MM.1S (cell line): ENCODE measurements at regions not wholly inside any gene's neighbourhood (a gene's known extent, or its start where the extent isn't known, plus 50 kb on each side); places are given as distances from the start of the nearest gene placed in this dataset.

Experiments
- DNase-seq: peaks from one replicate; pipeline ENCODE4 v3.0.0-alpha.2; 2015
- H2AFZ ChIP-seq: fragments of 300-600 bp; sonication (generic); 2 replicates; pipeline ENCODE4 v1.6.0; 2016; ENCODE audit warnings: antibody characterized with exemption, low read length
- H3F3A ChIP-seq: fragments of 300-600 bp; sonication (generic); 2 replicates; pipeline ENCODE4 v1.6.1; 2016; ENCODE audit warnings: mild to moderate bottlenecking, antibody characterized with exemption, low read length, moderate library complexity, mixed read lengths; ENCODE audit not compliant: insufficient read depth
- H3K27ac ChIP-seq: fragments of 300-600 bp; sonication (generic); 2 replicates; pipeline ENCODE4 v1.5.1; 2016; ENCODE audit warnings: mild to moderate bottlenecking, low read length
- H3K27me3 ChIP-seq: fragments of 300-600 bp; sonication (generic); replicated peaks from 2 replicates; pipeline ENCODE4 v1.6.0; 2016; ENCODE audit warnings: low read length; ENCODE audit not compliant: insufficient read depth
- H3K36me3 ChIP-seq: fragments of 300-600 bp; sonication (generic); replicated peaks from 2 replicates; pipeline ENCODE4 v1.6.1; 2016; ENCODE audit warnings: mild to moderate bottlenecking, low read length, mixed read lengths; ENCODE audit not compliant: insufficient read depth
- H3K4me1 ChIP-seq: fragments of 300-600 bp; sonication (generic); 2 replicates; pipeline ENCODE4 v1.6.1; 2016; ENCODE audit warnings: low read length, mixed read lengths
- H3K4me2 ChIP-seq: fragments of 300-600 bp; sonication (generic); 2 replicates; pipeline ENCODE4 v1.6.0; 2016; ENCODE audit warnings: low read depth, low read length
- H3K4me3 ChIP-seq: fragments of 300-600 bp; sonication (generic); 2 replicates; pipeline ENCODE4 v1.5.1; 2016; ENCODE audit warnings: low read length, mixed read lengths
- H3K79me2 ChIP-seq: fragments of 300-600 bp; sonication (generic); 2 replicates; pipeline ENCODE4 v1.6.1; 2016; ENCODE audit warnings: mixed run types, low read length, mixed read lengths
- H3K9ac ChIP-seq: fragments of 300-600 bp; sonication (generic); 2 replicates; pipeline ENCODE4 v1.6.1; 2016; ENCODE audit warnings: low read length, mixed read lengths
- H3K9me2 ChIP-seq: fragments of 300-600 bp; sonication (generic); replicated peaks from 2 replicates; pipeline ENCODE4 v1.6.1; 2016; ENCODE audit warnings: mild to moderate bottlenecking, low read length, mixed read lengths; ENCODE audit not compliant: insufficient read depth
- H3K9me3 ChIP-seq: fragments of 300-600 bp; sonication (generic); replicated peaks from 2 replicates; pipeline ENCODE4 v1.6.1; 2016; ENCODE audit warnings: mild to moderate bottlenecking, low read length, mixed read lengths; ENCODE audit not compliant: insufficient read depth
- H4K20me1 ChIP-seq: fragments of 300-600 bp; sonication (generic); 2 replicates; pipeline ENCODE4 v1.6.1; 2016; ENCODE audit warnings: mild to moderate bottlenecking, low read length, moderate library complexity, mixed read lengths; ENCODE audit not compliant: insufficient read depth
- CTCF ChIP-seq: fragments of 300-600 bp; sonication (generic); IDR thresholded peaks from 2 replicates; pipeline ENCODE4 v1.5.1; 2016; ENCODE audit warnings: antibody characterized with exemption, low read length, mixed read lengths
- EZH2 ChIP-seq: fragments of 300-600 bp; sonication (generic); optimal IDR thresholded peaks from 2 replicates; pipeline ENCODE3; 2017; ENCODE audit warnings: low read depth, mild to moderate bottlenecking, antibody characterized with exemption, low read length, mixed read lengths
- EZH2phosphoT487 ChIP-seq: fragments of 300-600 bp; sonication (generic); IDR thresholded peaks from 2 replicates; pipeline ENCODE4 v1.6.1; 2018; ENCODE audit warnings: antibody characterized with exemption, low read length

DNA sequence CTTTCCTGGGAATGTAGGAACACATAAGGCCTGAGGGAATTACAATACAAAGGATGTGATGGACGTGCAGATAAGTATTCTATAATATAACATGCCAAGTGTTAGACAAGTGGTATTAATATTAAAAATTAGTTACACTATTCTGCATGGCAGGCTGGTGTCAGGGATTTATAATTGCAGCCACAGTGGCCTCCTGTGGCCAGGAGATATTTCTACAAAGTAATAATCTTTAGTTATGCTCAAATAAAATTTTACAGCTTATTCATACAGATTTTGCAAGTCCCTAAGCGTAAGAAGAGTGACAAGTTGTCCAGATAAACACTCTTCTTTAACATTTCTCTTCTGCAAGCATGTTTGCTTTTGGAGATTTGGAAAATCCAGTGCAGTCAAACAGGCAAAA lies 90.4 kb upstream of the CBLN2 start:
- Histone ChIP-seq H3K27ac (no peak overlapping the region), H3K9me3 (no peaks in the 10 kb centered on the region), H3K9ac (no peak overlapping the region), H2AFZ (no peak overlapping the region), H3K79me2 (no peaks in the 10 kb centered on the region), H3F3A (no peaks in the 10 kb centered on the region), H3K4me3 (no peak overlapping the region), H3K9me2 (no peaks in the 10 kb centered on the region), H4K20me1 (no peaks in the 10 kb centered on the region), H3K4me2 (no peak overlapping the region), H3K27me3 (no peaks in the 10 kb centered on the region), H3K36me3 (no peaks in the 10 kb centered on the region), H3K4me1 (no peaks in the 10 kb centered on the region)
- DNase-seq, result no peak
- TF ChIP-seq EZH2phosphoT487 (no peak), EZH2 (no peak), CTCF (no peak)

- no peaks in the 10 kb centered on the region for H3K4me1 ChIP-seq
- H3K4me2 ChIP-seq, result no peak overlapping the region
- no peak overlapping the region for H3K4me3 ChIP-seq
- H2AFZ ChIP-seq, result no peak overlapping the region
- no peaks in the 10 kb centered on the region for H3K9me3 ChIP-seq
- no peaks in the 10 kb centered on the region for H3K27me3 ChIP-seq
- no peak overlapping the region for H3K27ac ChIP-seq
- no peak for DNase-seq
- H4K20me1 ChIP-seq, result no peaks in the 10 kb centered on the region
- H3K9ac ChIP-seq, result no peak overlapping the region
- no peaks in the 10 kb centered on the region for H3K9me2 ChIP-seq
- H3K79me2 ChIP-seq, result no peaks in the 10 kb centered on the region
- H3F3A ChIP-seq, result no peaks in the 10 kb centered on the region
- TF ChIP-seq CTCF, result no peak
- no peak for TF ChIP-seq EZH2
- TF ChIP-seq EZH2phosphoT487, result no peak
- H3K36me3 ChIP-seq, result no peaks in the 10 kb centered on the region
Observed at GRCh38 chr18:72630991-72631390, 86.8 kb upstream of the CBLN2 start.

DNA sequence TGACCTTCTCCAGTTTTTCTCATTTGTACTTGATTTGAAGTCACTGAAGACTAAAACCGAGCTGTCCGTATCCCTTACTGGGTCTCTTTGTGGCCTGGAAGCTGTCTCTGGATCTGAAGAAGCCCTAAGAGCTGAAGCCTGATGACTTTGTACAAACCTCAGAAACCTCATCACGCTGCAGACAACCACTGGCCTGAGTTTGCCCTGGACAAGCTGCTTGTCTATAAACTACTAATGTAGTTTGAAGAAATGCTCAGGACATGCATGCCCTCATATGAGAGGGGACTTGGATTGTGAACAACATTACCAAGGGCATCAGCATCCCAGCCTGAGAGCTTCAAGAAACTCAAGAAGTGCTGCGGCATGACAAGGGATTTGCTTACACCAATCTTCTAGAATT lies 79.3 kb upstream of the CBLN2 start:
- Histone ChIP-seq H3K4me2 (no peak overlapping the region), H3F3A (no peaks in the 10 kb centered on the region), H2AFZ (no peak overlapping the region), H3K79me2 (no peaks in the 10 kb centered on the region), H3K4me1 (no peaks in the 10 kb centered on the region), H3K27ac (no peak overlapping the region), H3K9ac (no peak overlapping the region), H3K9me3 (no peaks in the 10 kb centered on the region), H3K4me3 (no peak overlapping the region), H3K9me2 (no peaks in the 10 kb centered on the region), H3K36me3 (no peaks in the 10 kb centered on the region), H3K27me3 (no peaks in the 10 kb centered on the region), H4K20me1 (no peaks in the 10 kb centered on the region)
- TF ChIP-seq CTCF (no peak), EZH2 (no peak), EZH2phosphoT487 (no peak)
- DNase-seq, result no peak

GRCh38 chr18:72613534-72613930 lies 69.4 kb upstream of the CBLN2 start:
- Histone ChIP-seq H3K27ac (no peak overlapping the region), H4K20me1 (no peaks in the 10 kb centered on the region), H3F3A (no peaks in the 10 kb centered on the region), H3K27me3 (no peaks in the 10 kb centered on the region), H2AFZ (no peak overlapping the region), H3K4me2 (no peak overlapping the region), H3K79me2 (no peaks in the 10 kb centered on the region), H3K4me3 (no peak overlapping the region), H3K9me3 (no peaks in the 10 kb centered on the region), H3K4me1 (no peaks in the 10 kb centered on the region), H3K36me3 (no peaks in the 10 kb centered on the region), H3K9ac (no peak overlapping the region), H3K9me2 (no peaks in the 10 kb centered on the region)
- no peak for DNase-seq
- TF ChIP-seq EZH2 (no peak), EZH2phosphoT487 (no peak), CTCF (no peak)
